Large intestine (tissue), 3 donors: ENCODE measurements at regions not wholly inside any gene's neighbourhood (a gene's known extent, or its start where the extent isn't known, plus 50 kb on each side); places are given as distances from the start of the nearest gene placed in this dataset.

Experiments used
- DNase-seq, 2 donors: peaks; one replicate each; pipeline versions ENCODE4 v3.0.0 to v3.0.0-alpha.2; 2013
- H3K27ac ChIP-seq: one replicate; pipeline ENCODE4 v1.5.1; 2013; ENCODE audit warnings: low read length
- H3K27me3 ChIP-seq: 2 replicates; pipeline ENCODE4 v1.6.1; 2013; ENCODE audit warnings: low read length; ENCODE audit not compliant: control insufficient read depth, insufficient read depth
- H3K36me3 ChIP-seq: 2 replicates; pipeline ENCODE4 v1.6.1; 2013; ENCODE audit warnings: low read length; ENCODE audit not compliant: control insufficient read depth, insufficient read depth
- H3K4me1 ChIP-seq: one replicate; pipeline ENCODE4 v1.6.1; 2013; ENCODE audit warnings: low read length; ENCODE audit not compliant: control insufficient read depth, insufficient read depth
- H3K4me3 ChIP-seq: one replicate; pipeline ENCODE4 v1.5.1; 2013; ENCODE audit warnings: low read length
- H3K9me3 ChIP-seq: one replicate; pipeline ENCODE4 v1.6.1; 2013; ENCODE audit warnings: mild to moderate bottlenecking, low read depth, low read length, moderate library complexity; ENCODE audit not compliant: control insufficient read depth
- WGBS: methylation state at CpG from one replicate; pipeline ENCODE4 v1.1.5; 2013; ENCODE audit warnings: low lambda C conversion rate; ENCODE audit not compliant: insufficient coverage; 5-methylcytosine and 5-hydroxymethylcytosine counted together

DNA sequence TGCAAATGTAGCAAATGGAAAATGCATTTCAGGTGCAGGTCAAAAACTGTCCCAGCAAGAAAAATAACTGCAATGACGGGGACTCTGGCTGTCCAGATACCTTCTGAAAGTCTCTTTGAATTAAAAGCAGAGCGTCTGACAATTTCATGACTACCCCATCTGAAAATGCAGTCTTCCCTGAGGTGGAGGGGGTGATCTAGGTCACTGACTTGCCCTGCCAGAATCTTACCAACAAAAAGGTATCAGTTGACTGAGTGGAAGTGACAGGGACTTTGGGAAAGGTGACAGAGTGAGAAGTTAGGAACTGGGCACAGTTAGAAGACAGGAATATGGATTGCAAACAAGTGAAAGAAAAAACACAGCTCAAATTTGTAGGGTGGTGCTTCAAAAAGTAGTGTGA, 402.2 kb downstream of the DHX35 start:
- Histone ChIP-seq H3K4me3 (no peak overlapping the region), H3K4me1 (no peaks in the 10 kb centered on the region), H3K36me3 (no peaks in the 10 kb centered on the region), H3K9me3 (no peaks in the 10 kb centered on the region), H3K27me3 (no peaks in the 10 kb centered on the region), H3K27ac (no peak overlapping the region)
- DNase-seq: no peak
- WGBS: no CpG with 5 or more reads among the region's 2 CpGs

- Histone ChIP-seq H3K36me3 (no peaks in the 10 kb centered on the region), H3K4me3 (no peak overlapping the region), H3K9me3 (no peaks in the 10 kb centered on the region), H3K27me3 (no peaks in the 10 kb centered on the region), H3K27ac (no peak overlapping the region), H3K4me1 (no peaks in the 10 kb centered on the region)
- WGBS: no CpG with 5 or more reads among the region's 4 CpGs
- DNase-seq: no peak
Measured at GRCh38 chr20:39359981-39360620, 398.0 kb downstream of the DHX35 start.

GRCh38 chr20:39358052-39358451, 395.9 kb downstream of the DHX35 start:
- peak; percentile 15 to 54 for DNase-seq
- Histone ChIP-seq H3K9me3 (no peaks in the 10 kb centered on the region), H3K4me3 (no peak overlapping the region), H3K27me3 (no peaks in the 10 kb centered on the region), H3K36me3 (no peaks in the 10 kb centered on the region), H3K4me1 (no peaks in the 10 kb centered on the region), H3K27ac (no peak overlapping the region)
- no CpG with 5 or more reads among the region's 1 CpG for WGBS

DNA sequence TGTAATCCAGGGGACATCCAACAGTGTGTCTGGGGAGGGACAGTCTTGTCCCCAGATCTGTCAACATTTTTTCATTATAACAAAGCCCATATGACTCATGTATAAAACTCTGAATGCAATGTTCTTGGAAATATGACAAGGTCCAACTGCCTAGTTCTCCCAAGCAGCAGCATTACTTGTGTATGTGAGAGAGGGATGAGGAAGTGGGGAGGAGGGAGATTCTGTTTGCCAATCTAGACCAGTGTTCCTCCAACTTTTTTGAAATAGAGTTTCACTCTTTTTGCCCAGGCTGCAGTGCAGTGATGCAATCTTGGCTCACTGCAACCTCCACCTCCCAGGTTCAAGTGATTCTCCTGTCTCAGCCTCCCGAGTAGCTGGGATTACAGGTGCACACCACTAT, 394.8 kb downstream of the DHX35 start:
- no CpG with 5 or more reads among the region's 1 CpG for WGBS
- H3K27ac ChIP-seq: no peak overlapping the region

DNA sequence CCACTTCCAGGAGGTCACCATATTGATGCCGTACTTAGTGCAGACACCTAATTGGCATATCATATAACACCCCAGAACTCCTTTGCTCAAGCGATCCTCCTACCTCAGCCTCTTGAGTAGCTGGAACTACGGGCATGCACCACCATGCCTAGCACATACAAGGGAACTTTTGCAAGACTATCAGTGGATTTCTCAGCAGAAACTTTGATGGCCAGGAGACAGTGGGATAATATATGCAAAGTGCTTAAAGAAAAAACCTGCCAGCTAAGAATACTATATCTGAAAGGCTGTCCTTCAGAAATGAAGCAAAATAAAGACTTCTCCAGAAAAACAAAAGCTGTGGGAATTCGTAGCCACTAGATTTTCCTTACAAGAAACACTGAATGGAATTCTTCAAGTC, 387.1 kb downstream of the DHX35 start:
- no peak for DNase-seq
- H3K36me3 ChIP-seq: no peaks in the 10 kb centered on the region
- H3K27me3 ChIP-seq: no peaks in the 10 kb centered on the region
- H3K27ac ChIP-seq: no peak overlapping the region
- no peaks in the 10 kb centered on the region for H3K4me1 ChIP-seq
- 75% methylated on average over 1 of the region's 4 CpGs for WGBS
- no peak overlapping the region for H3K4me3 ChIP-seq
- H3K9me3 ChIP-seq: no peaks in the 10 kb centered on the region

More for the DNA sequence above, 394.8 kb downstream of the DHX35 start:
- H3K27me3 ChIP-seq: no peaks in the 10 kb centered on the region
- H3K36me3 ChIP-seq: no peaks in the 10 kb centered on the region
- DNase-seq: no peak
- no peaks in the 10 kb centered on the region for H3K4me1 ChIP-seq
- H3K4me3 ChIP-seq: no peak overlapping the region
- no peaks in the 10 kb centered on the region for H3K9me3 ChIP-seq

GRCh38 chr20:39347626-39348025, 385.5 kb downstream of the DHX35 start:
- H3K4me1 ChIP-seq: no peaks in the 10 kb centered on the region
- DNase-seq: no peak
- H3K4me3 ChIP-seq: no peak overlapping the region
- H3K27ac ChIP-seq: no peak overlapping the region
- H3K36me3 ChIP-seq: no peaks in the 10 kb centered on the region
- no peaks in the 10 kb centered on the region for H3K9me3 ChIP-seq
- no peaks in the 10 kb centered on the region for H3K27me3 ChIP-seq
- WGBS: no CpG with 5 or more reads among the region's 5 CpGs

- Histone ChIP-seq H3K36me3 (no peaks in the 10 kb centered on the region), H3K9me3 (no peaks in the 10 kb centered on the region), H3K4me1 (no peaks in the 10 kb centered on the region), H3K27ac (no peak overlapping the region), H3K27me3 (no peaks in the 10 kb centered on the region), H3K4me3 (no peak overlapping the region)
- 100% methylated on average over 1 of the region's 1 CpG for WGBS
- DNase-seq: no peak
Measured at GRCh38 chr20:39342463-39342862, 380.3 kb downstream of the DHX35 start.

- no CpG with 5 or more reads among the region's 6 CpGs for WGBS
- Histone ChIP-seq H3K27me3 (no peaks in the 10 kb centered on the region), H3K4me3 (no peak overlapping the region), H3K9me3 (no peaks in the 10 kb centered on the region), H3K27ac (no peak overlapping the region), H3K4me1 (no peaks in the 10 kb centered on the region), H3K36me3 (no peaks in the 10 kb centered on the region)
- no peak for DNase-seq
Measured at GRCh38 chr20:39338469-39339376, 376.6 kb downstream of the DHX35 start.

- H3K36me3 ChIP-seq: no peaks in the 10 kb centered on the region
- WGBS: 100% methylated on average over 1 of the region's 3 CpGs
- no peaks in the 10 kb centered on the region for H3K9me3 ChIP-seq
- no peaks in the 10 kb centered on the region for H3K27me3 ChIP-seq
- no peak for DNase-seq
- no peak overlapping the region for H3K27ac ChIP-seq
- H3K4me3 ChIP-seq: no peak overlapping the region
- H3K4me1 ChIP-seq: no peaks in the 10 kb centered on the region
Measured at GRCh38 chr20:39333211-39333610, 371.1 kb downstream of the DHX35 start.

- no peaks in the 10 kb centered on the region for H3K9me3 ChIP-seq
- H3K27me3 ChIP-seq: peaks cover 4% of the 10 kb centered on the region
- H3K4me1 ChIP-seq: no peaks in the 10 kb centered on the region
- DNase-seq: no peak
- H3K27ac ChIP-seq: no peak overlapping the region
- no peaks in the 10 kb centered on the region for H3K36me3 ChIP-seq
- H3K4me3 ChIP-seq: no peak overlapping the region
- no CpG with 5 or more reads among the region's 4 CpGs for WGBS
Measured at GRCh38 chr20:39328347-39328746, 366.2 kb downstream of the DHX35 start.
